ENCODE measurements at regions not wholly inside any gene's neighbourhood (a gene's known extent, or its start where the extent isn't known, plus 50 kb on each side); places are given as distances from the start of the nearest gene placed in this dataset.
"Not testable (repeated sequence)": the region's sequence is repeated elsewhere in the genome, so short reads cannot be mapped to it uniquely, and the experiment has no call there.

DNA sequence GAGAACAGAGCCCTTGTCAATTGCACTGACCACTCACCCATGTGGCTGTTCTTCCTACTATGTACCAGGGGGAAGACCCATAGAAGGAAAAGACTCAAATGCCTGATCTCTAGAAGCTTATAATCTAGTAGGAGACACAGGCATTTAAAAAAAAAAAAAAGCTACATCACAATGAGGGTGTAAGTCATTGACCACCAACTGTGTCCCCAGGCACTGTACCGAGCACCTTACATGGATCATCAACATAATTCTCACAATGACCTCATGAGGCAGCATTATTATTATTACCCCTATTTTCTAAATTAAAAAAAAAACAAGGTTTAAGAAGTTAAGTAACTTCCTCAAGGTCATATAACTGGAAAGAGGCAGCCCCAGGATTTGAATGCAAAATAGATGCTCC is 247.4 kb downstream of the SHOX2 start:
- DNase-seq (ENCODE audit: low read depth in 1 of 2, low spot score in 1 of 2), result no peak

DNA sequence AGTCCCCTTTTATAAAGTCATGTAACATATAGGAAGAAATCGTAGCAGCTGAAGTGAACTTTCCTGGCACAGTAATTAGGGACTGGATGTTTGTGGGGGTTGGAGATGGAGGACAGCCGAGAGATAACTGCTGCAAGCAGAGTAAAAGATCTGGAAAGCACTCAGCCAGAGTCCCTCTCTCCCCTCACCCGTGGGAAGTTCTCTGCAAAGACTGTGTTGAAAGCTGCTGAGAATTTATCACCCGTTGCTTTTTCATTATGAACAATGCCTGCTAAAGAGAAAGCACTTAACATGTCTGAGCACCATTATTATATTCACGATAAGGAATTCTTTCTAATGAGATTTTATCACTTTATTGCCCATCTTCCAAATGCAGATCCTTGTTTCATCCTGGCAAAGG is 248.8 kb downstream of the SHOX2 start:
- DNase-seq (ENCODE audit: low read depth in 1 of 2, low spot score in 1 of 2), result no peak

DNA sequence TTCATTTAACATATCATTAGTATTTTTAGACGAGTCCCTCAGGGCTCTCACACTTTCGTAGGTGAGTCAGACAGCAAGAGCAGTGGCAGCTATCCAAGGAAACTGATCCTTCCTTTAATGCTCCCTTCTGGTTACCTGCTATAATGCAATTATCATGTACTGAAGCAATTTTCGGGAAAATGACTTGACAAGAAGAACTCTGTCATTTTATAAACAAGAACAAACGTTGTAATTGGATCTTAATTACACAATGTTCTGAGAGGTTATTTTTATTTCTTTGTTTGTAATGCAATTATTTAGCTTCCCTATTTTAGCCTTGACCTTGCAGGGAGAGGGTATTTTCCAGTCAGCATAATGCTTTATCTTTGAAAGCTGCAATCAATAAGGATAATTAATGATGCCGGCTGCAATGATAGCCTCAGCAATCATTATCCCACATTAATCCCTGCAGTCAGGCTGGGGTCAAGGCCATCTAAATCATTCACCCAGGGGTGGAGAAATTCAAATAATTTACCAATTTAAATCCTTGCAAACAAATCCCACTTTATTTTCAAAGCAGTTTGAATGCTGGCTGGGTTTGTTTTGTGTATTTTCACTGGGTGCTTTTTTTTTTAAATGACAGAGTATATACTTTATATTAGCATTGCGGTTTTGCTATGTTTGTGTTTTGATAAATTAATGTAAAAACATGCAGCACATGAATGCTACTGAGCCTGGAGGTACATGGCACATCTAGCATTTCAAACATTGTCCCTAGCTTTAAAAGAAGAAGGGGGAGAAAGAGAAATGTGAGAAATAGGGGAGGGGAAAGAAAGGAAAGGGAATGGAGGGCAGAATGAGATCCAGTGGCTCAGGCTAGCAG is 249.9 kb downstream of the SHOX2 start:
- no peak for DNase-seq (ENCODE audit: low read depth in 1 of 2, low spot score in 1 of 2)

DNA sequence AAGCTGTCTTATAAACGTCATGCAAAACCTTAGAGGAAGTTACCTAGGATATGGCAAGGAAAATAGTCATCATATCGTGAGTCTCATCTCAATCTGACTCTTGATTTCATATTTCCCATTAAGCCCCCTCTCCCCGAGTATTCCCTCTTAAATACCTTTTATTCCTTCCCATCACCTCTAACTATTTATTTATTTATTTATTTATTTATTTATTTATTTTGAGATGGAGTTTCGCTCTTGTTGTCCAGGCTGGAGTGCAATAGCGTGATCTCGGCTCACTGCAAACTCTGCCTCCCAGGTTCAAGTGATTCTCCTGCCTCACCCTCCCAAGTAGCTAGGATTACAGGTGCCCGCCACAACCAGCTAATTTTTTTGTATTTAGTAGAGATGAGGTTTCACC is 260.4 kb downstream of the SHOX2 start:
- DNase-seq (ENCODE audit: low read depth in 1 of 2, low spot score in 1 of 2), result not testable (repeated sequence)

DNA sequence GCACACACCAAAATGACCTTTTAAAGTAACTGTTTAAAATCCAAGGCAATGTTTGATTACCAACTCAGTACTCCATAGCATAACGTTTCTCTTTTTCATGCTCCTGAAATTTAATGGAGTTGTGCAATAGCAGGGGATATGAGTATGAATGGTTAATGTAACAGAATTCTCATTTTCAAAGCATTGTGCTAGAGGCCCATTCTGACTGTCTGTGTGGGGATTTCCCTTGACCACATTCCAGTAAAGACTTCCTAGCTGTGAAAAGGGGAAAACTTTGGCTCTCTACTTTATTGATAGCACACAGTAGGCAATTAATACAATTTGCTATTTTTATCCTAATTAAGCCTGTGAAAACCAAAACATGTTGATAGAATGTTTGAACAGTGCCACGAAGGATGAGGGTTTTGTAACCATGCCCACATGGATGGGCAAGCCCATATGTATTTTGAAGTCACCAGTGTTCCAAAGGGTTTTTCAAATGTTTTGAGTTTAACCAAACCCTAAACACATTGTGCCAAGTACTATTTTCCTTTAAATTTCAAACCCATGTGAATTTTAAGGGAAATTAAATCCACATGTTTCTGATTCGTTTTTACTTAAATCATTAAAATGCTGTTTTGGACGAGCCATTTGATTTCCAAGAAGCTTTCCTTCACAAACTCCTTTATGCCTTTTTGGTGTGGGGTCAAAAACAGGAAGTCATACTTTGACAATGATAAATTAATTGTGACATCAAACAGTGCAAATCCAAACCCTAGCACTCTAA is 261.2 kb downstream of the SHOX2 start:
- DNase-seq (ENCODE audit: low read depth in 1 of 2, low spot score in 1 of 2), result no peak

DNA sequence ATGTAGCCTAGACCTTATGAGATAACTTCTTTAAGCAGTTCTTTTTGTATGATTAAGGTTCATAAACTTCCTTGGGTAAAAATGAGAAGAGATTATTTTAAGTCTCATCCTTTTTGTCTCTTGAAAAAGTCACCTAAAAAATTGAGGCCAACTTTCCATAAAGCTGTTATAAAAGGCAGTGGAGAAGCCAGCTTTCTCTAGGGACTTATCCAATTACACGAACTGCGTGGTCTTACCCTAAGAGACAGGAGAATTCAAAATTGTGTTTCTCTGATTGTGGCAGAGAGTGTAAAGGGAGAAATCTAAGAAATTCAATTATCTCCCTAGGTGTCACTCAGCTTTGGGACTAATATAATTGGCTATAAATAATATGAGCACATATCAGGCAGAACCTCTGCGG is 262.0 kb downstream of the SHOX2 start:
- DNase-seq (ENCODE audit: low read depth in 1 of 2, low spot score in 1 of 2), result no peak

DNA sequence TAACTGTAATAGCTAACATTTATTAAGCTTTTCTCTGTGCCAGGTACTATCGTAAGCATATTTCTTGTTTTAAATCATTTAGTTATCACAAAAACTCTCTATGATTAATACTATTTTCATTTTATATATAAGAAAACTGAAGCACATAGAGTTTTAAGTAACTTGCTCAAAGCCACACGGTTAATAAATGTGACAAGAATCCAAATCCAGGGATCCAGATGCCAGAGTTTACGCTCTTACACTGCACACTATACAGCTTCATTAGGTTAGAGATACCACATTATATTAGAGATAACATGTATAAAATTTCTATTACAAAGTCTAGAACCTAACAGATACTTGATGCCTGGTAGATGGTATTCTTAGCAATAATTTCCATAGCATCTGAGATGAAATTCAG is 265.2 kb downstream of the SHOX2 start:
- no peak for DNase-seq (ENCODE audit: low read depth in 1 of 2, low spot score in 1 of 2)

DNA sequence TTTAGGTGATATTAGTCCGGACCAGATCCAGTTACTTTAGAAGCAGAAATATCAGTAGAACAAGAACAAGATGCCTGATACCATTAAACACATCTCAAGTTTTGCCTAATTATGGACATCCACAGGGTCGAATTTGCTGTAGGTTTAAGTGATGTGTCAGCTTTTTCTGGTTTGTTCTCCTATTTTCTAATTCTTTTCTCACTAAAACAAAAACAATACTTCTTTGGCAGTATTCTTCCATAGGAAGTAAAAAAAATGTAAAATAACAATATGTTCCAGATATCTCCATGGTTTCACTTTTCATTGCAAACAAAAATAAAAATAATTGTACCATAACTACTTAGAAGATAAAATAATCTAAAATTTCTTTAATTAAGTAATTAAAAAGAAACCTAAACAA is 265.7 kb downstream of the SHOX2 start:
- DNase-seq (ENCODE audit: low read depth in 1 of 2, low spot score in 1 of 2), result no peak

DNA sequence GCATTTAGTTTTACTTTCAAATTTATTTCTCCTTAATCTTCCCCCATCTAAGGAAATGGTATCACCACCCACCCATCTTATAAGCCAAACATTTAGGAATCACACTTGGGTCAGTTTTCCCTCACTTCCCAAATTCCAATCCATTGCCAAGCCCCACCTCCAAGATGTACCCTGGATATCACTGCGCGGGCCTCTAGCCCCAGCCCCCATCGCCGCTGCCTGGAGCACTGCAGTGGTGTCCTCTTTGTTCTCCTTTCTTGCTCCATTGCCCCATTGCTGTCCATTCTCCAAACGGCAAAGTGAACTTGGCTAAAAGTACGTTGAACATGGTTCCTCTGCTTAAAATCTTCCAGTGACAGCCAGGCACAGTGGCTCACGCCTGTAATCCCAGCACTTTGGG is 267.8 kb downstream of the SHOX2 start:
- no peak for DNase-seq (ENCODE audit: low read depth in 1 of 2, low spot score in 1 of 2)

DNA sequence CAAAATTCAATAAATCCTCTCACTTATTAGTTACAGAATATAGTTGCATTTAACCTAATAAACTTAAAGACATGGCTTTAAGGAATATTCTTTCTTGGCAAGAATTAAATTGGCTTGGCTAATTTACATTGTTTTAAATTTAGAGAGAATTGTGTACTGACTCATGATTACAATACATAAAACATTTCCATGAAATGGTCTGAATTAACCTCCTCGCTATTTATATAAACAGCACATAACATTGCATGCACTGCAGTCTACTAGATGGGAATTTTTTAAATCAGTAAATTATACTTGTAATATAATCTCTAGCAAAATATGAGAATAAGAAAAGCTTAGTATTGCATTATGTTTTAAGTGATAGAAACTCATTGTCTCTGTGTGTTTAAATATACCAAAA is 268.9 kb downstream of the SHOX2 start:
- no peak for DNase-seq (ENCODE audit: low read depth in 1 of 2, low spot score in 1 of 2)

DNA sequence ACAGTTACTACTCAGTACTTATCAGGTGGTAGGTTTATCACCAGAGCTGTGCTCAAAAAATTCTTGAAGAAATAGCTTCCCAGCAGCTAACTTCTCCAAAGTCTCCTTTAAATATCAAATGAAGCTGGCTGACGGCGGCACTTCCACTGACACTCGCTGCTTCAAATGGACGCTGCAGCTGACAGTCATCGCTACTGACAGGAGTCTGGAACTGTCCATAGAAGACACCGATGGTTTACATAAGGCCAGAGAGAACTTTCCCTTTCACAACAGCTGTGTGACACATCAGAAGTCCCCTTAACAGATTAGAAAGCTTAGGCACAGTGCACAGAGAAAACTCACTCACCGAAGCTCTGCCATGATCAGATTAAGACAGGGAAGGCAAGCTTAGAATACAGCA is 270.2 kb downstream of the SHOX2 start:
- DNase-seq (ENCODE audit: low read depth in 1 of 2, low spot score in 1 of 2), result no peak

DNA sequence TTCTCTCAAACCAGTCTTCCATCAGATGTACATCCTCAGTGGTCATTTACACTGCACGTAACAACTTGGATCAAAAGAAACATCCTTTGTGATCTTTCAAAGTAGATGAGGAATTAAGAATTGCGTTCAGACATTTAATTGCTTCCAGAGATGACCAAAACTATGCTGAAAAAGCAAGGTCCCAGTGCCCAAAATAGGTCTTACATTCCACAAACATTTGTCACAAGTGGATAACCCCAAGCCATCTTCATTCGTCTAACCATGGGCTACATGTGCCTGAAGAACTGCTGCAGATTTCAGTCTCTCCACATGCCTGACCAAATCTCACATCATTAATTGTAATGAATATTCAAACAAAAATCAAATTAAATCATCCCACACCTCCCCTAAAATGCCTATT is 273.6 kb downstream of the SHOX2 start:
- DNase-seq (ENCODE audit: low read depth in 1 of 2, low spot score in 1 of 2), result no peak

DNA sequence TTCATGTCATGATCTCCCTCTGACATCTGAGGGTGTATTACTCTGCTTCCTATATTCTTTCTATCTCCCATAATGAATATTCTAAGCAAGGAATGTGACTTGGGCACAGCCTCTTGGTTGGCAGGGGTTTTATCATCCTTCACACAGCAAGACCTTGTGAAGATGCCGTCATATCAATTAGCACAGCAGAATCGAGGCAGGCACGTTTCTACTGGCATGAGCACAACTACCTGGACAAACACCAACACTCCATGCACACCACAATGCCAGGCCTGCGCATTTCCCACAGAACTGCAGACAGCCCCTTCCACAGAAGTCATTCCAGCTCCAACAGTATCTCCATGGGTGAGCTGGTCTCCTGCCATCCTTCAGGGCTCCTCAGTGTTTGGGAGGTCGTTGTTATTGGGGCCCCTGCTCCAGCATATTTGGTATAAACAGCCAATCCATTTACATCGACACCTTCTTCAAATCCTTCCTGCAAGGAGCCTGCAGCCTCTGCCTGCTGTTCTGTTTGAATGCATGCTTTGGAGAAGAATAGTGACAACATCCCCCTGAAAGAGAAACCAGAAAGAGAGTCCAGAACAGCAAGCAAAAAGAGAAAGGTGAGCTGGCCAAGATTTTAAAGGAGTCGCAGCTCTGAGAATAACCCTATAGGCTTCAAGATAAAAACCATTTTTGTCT is 275.5 kb downstream of the SHOX2 start:
- DNase-seq (ENCODE audit: low read depth in 1 of 2, low spot score in 1 of 2), result no peak

DNA sequence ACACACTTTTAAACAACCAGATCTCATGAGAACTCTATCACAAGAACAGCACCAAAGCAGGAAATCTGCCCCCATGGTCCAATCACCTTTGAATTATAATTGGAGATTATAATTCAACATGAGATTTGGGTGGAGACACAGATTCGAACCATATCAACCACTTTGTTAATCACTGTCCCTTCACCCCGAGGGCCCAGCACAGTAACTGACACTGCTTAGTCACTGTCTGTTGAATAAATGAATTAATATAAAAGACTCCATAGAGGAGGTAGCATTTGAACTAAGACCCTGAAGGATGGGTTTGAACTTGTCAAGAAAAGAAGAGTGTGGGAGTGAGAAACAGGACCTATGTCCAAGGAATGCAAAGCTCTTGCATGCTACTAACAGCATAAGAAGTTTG is 276.4 kb downstream of the SHOX2 start:
- DNase-seq (ENCODE audit: low read depth in 1 of 2, low spot score in 1 of 2), result no peak

DNA sequence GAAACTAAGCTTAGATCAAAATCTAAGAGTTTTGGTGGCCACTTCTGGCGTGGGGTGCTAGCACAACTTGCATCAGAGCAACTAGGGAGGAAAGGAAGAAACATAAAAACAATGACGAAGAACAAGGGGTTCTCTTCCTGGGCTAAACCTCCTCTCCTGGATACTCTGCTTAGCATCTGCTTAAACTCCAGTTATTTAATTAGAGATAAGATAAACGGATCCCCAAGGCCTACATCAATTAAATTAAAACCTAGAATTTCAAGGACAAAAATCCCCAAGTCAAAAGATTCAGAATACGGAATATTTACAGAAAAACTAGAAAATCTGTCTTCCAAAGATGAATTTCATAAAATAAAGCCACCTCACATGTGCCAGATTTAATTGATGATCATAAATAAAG is 281.9 kb downstream of the SHOX2 start:
- no peak for DNase-seq (ENCODE audit: low read depth in 1 of 2, low spot score in 1 of 2)

DNA sequence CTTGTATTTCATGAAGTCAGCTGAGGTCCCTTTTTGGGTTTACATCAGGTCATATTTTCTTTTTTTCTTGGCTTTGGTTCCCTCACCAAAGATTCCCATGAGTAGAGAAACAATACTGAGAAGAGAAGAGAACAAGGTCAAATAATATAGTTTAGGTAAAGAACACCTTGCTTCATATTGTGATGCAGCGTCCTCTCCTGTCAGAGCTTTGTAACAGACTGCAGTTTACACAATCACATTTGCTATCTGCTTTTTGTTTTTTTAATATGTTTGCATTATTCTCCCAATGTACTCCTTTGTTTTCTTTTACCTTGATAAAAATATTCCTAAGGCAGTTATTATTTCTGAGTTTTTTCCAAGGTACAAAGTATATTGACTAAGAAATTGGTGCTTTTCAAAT is 283.2 kb downstream of the SHOX2 start:
- DNase-seq (ENCODE audit: low read depth in 1 of 2, low spot score in 1 of 2), result no peak

DNA sequence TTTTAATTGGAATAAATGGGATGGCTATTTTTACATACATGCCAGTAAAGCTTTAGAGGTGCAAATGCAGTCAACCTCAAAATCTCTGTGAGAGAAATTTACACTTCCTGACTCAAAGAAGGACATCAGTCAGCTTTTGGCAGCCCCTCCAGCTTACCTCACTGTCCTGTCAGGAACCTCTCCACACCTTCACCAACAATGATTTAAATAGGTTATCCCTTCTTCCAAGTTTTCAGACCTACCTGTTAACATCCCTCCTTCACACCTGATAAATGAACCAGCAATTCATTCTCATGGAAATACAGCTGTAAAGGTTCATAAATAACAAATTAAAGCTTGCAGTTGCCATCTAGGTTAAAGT is 286.1 kb downstream of the SHOX2 start:
- no peak for DNase-seq (ENCODE audit: low read depth in 1 of 2, low spot score in 1 of 2)

DNA sequence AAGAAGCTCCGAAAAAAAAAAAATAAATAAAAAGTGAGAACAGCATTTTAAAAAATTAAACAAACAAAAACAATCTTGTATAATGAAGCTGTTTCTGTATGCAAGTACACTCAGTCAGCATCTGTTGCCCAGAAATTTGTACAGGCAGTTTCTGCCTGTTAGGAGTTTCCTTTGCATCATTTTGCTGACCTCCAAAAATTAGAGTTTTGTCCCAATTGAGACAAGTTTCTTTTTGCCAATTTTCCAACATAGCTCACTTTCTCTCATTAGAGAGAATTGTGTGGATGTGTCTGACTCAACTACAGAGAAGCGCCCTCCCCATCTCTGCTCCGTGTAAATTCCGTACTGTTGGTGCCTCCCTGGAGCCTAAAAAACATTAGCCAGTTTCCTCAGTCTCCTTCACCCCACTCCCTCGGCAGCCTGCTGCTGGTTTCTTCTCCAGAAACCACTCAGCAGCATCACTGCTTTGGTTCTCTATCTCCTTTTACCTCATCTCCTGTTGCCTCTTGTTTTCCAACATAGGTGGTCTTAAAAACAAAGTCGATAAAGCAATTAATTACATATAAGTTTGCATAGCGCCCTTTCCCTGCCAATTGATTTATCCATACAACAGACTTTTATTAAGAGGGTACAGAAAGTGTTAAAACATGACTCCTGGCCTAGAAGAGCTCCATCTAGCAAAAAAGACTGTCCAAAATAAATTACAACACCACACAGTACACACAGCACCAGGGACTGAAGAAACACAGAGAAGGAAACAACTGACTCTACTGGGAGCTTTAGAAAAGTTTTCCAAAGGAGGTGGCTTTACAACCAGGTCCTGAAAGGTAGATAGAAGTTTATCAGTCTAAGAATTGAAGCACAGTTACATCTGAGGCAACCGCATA is 286.7 kb downstream of the SHOX2 start:
- DNase-seq (ENCODE audit: low read depth in 1 of 2, low spot score in 1 of 2), result no peak

DNA sequence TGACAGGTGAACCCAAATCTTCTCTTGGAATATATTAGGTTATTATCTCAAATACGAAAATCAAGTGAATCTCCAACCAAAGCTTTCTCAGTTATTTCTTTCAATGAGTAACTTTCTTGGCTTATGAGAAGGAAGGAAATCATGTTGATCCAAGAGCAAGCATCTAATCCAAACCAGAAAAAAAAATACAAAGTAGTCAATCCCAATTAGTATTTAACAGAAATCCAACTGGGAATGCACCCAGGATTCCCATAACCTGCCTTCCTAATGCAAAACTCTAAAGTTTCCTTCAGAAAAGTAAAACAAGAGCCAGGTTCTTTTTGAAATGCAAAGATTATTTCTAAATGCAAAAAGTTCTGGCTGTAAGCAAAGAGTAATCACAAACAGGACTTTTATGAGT is 289.3 kb downstream of the SHOX2 start:
- no peak for DNase-seq (ENCODE audit: low read depth in 1 of 2, low spot score in 1 of 2)

DNA sequence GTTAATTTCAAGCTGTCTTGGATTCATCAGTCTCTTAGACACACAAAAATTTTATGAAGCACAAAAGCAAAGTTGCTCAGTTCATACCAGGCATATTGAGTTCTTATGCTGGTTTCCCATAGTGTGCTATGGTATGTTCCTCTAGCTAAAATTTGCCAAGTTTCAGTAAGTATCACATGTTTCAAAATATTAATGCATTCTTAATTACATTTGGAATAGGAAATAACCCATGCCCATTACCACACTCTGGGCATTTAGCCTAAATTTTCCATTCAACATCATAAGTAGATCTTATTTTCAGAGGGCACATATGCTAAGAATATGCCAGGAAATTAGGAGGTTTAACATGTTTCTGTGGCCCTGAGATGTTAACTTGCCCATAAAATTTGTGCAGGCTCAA is 289.9 kb downstream of the SHOX2 start:
- no peak for DNase-seq (ENCODE audit: low read depth in 1 of 2, low spot score in 1 of 2)

DNA sequence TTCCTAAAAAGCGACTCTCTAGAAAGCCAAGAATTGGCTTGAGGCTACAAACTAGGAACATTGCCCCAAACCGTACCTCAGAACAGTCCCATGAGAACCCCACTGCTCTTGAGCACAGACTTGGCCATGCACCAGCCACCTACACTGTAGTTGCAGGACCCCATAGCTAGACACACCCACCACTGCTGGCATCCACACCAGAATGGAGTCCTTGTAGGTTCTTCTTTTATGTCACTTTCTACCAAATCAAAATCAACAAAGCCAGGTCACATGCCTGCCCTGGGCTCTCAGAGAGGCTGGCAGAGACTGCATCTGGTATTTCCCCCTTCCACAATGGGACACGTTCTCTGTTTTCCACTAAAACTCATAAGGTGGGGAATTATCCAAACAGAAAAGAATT is 290.5 kb downstream of the SHOX2 start:
- no peak for DNase-seq (ENCODE audit: low read depth in 1 of 2, low spot score in 1 of 2)

Measured in stimulated activated CD4-positive, alpha-beta T cell treated with anti-CD3 and anti-CD28 coated beads, Interleukin-15, amount 100 ng/mL, for 1 hour (primary cell).